ENCODE measurements at regions not wholly inside any gene's neighbourhood (a gene's known extent, or its start where the extent isn't known, plus 50 kb on each side); places are given as distances from the start of the nearest gene placed in this dataset.
"Not testable (repeated sequence)": the region's sequence is repeated elsewhere in the genome, so short reads cannot be mapped to it uniquely, and the experiment has no call there.

DNA sequence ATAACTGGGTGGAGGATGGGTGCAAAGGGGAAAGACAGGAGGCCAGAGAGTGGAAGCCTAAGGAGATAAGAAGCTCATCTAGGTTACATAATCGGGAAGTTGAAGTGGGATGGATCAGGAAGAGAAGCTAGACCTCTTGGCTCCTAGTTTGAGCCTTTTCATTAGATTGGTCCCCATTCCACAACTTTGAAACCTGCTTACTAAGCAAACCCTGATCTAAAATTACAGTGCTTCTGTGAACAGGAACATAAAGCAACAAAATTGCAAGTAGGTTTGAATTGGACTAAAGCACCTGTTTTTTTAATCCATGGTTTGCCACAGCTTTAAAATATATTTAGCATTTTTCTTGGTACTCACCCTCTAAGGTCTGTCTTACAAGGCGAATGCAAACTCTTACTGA is 80.4 kb upstream of the EED start:
- Histone ChIP-seq H3K4me1 (ENCODE audit: control insufficient read depth, insufficient read depth, low read length) (no peaks in the 10 kb centered on the region), H3K36me3 (ENCODE audit: control insufficient read depth, insufficient read depth, low read length) (no peaks in the 10 kb centered on the region), H3K9ac (ENCODE audit: low read depth, low read length) (no peak overlapping the region), H3K4me3 (ENCODE audit: low read depth, low read length) (no peak overlapping the region), H3K27me3 (ENCODE audit: control insufficient read depth, insufficient read depth, low read length) (no peaks in the 10 kb centered on the region), H3K9me3 (ENCODE audit: control insufficient read depth, insufficient read depth, low read length) (no peaks in the 10 kb centered on the region)

- not testable (repeated sequence) for H3K36me3 ChIP-seq (ENCODE audit: control insufficient read depth, insufficient read depth, low read length); H3K4me3 ChIP-seq (ENCODE audit: low read depth, low read length); H3K9me3 ChIP-seq (ENCODE audit: control insufficient read depth, insufficient read depth, low read length); H3K4me1 ChIP-seq (ENCODE audit: control insufficient read depth, insufficient read depth, low read length); H3K27me3 ChIP-seq (ENCODE audit: control insufficient read depth, insufficient read depth, low read length); H3K9ac ChIP-seq (ENCODE audit: low read depth, low read length)
Observed at GRCh38 chr11:86163221-86163876, 81.2 kb upstream of the EED start.

DNA sequence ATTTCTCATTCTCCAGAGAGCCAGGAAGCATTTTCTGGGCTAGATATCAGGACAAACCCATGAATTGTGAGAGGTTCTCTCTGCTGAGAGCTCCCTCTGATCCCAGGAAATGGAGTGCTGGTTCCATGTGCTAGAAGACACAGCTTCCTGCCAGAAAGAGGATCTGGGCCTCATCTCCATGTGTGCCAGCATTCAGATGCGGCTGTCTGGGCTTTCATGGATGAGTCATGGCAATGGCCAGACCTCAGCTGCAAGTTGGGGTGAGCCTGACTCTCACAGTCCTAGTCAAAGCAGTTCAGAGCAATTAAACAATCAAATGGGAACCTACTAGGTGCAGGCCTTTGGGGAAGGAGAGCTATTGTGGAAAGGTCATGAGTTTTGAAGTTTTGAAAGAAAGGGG is 82.3 kb upstream of the EED start:
- H3K9me3 ChIP-seq (ENCODE audit: control insufficient read depth, insufficient read depth, low read length), result no peaks in the 10 kb centered on the region
- no peaks in the 10 kb centered on the region for H3K36me3 ChIP-seq (ENCODE audit: control insufficient read depth, insufficient read depth, low read length)
- H3K4me1 ChIP-seq (ENCODE audit: control insufficient read depth, insufficient read depth, low read length), result no peaks in the 10 kb centered on the region
- no peaks in the 10 kb centered on the region for H3K27me3 ChIP-seq (ENCODE audit: control insufficient read depth, insufficient read depth, low read length)
- no peak overlapping the region for H3K4me3 ChIP-seq (ENCODE audit: low read depth, low read length)
- H3K9ac ChIP-seq (ENCODE audit: low read depth, low read length), result no peak overlapping the region

DNA sequence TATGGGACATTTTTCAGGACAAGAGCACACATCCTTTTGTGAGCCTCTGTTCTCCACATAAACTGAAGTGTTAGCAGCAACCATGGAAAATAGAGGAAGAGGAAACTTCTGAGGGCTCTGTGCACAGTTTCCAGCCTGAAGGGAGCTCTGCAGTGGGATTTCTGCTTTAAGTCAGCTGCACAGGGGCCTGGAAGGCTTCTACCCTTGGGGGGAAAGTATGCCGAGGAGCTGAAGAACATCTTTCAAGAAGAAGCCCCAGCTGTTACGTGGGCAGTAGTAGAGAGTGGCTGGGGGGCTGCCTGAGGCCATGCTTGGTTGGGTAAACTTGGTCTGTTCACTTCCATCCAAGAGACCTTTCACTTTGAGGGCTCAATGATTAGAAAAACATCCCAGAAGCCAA is 82.7 kb upstream of the EED start:
- Histone ChIP-seq H3K27me3 (ENCODE audit: control insufficient read depth, insufficient read depth, low read length) (no peaks in the 10 kb centered on the region), H3K4me1 (ENCODE audit: control insufficient read depth, insufficient read depth, low read length) (no peaks in the 10 kb centered on the region), H3K9me3 (ENCODE audit: control insufficient read depth, insufficient read depth, low read length) (no peaks in the 10 kb centered on the region), H3K36me3 (ENCODE audit: control insufficient read depth, insufficient read depth, low read length) (no peaks in the 10 kb centered on the region), H3K4me3 (ENCODE audit: low read depth, low read length) (no peak overlapping the region), H3K9ac (ENCODE audit: low read depth, low read length) (no peak overlapping the region)

- Histone ChIP-seq H3K9ac (ENCODE audit: low read depth, low read length) (no peak overlapping the region), H3K4me1 (ENCODE audit: control insufficient read depth, insufficient read depth, low read length) (no peaks in the 10 kb centered on the region)
Observed at GRCh38 chr11:86161336-86161735, 83.2 kb upstream of the EED start.

GRCh38 chr11:86160541-86161149 is 83.9 kb upstream of the EED start:
- no peak overlapping the region for H3K4me3 ChIP-seq (ENCODE audit: low read depth, low read length)
- H3K9ac ChIP-seq (ENCODE audit: low read depth, low read length), result no peak overlapping the region
- no peaks in the 10 kb centered on the region for H3K36me3 ChIP-seq (ENCODE audit: control insufficient read depth, insufficient read depth, low read length)
- no peaks in the 10 kb centered on the region for H3K4me1 ChIP-seq (ENCODE audit: control insufficient read depth, insufficient read depth, low read length)
- no peaks in the 10 kb centered on the region for H3K9me3 ChIP-seq (ENCODE audit: control insufficient read depth, insufficient read depth, low read length)
- no peaks in the 10 kb centered on the region for H3K27me3 ChIP-seq (ENCODE audit: control insufficient read depth, insufficient read depth, low read length)

More at GRCh38 chr11:86161336-86161735, 83.2 kb upstream of the EED start:
- no peaks in the 10 kb centered on the region for H3K9me3 ChIP-seq (ENCODE audit: control insufficient read depth, insufficient read depth, low read length)
- no peak overlapping the region for H3K4me3 ChIP-seq (ENCODE audit: low read depth, low read length)
- H3K27me3 ChIP-seq (ENCODE audit: control insufficient read depth, insufficient read depth, low read length), result no peaks in the 10 kb centered on the region
- no peaks in the 10 kb centered on the region for H3K36me3 ChIP-seq (ENCODE audit: control insufficient read depth, insufficient read depth, low read length)

DNA sequence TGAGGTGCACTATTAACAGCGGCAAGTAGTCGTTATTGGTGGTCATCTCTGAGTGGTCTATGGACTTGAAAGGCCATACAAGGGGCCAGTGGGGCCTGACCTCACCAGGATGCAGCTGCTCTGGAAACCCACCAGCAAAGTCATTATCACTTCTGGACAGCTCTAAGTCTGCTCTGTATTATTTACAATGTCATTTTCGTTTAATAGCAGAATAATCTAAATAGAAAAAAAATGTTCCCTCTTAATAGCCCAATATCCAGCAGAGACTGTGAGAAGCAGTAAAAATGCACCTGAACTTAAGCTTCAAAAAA is 85.0 kb upstream of the EED start:
- Histone ChIP-seq H3K4me1 (ENCODE audit: control insufficient read depth, insufficient read depth, low read length) (no peaks in the 10 kb centered on the region), H3K36me3 (ENCODE audit: control insufficient read depth, insufficient read depth, low read length) (no peaks in the 10 kb centered on the region), H3K9ac (ENCODE audit: low read depth, low read length) (no peak overlapping the region), H3K9me3 (ENCODE audit: control insufficient read depth, insufficient read depth, low read length) (no peaks in the 10 kb centered on the region), H3K4me3 (ENCODE audit: low read depth, low read length) (no peak overlapping the region), H3K27me3 (ENCODE audit: control insufficient read depth, insufficient read depth, low read length) (no peaks in the 10 kb centered on the region)

DNA sequence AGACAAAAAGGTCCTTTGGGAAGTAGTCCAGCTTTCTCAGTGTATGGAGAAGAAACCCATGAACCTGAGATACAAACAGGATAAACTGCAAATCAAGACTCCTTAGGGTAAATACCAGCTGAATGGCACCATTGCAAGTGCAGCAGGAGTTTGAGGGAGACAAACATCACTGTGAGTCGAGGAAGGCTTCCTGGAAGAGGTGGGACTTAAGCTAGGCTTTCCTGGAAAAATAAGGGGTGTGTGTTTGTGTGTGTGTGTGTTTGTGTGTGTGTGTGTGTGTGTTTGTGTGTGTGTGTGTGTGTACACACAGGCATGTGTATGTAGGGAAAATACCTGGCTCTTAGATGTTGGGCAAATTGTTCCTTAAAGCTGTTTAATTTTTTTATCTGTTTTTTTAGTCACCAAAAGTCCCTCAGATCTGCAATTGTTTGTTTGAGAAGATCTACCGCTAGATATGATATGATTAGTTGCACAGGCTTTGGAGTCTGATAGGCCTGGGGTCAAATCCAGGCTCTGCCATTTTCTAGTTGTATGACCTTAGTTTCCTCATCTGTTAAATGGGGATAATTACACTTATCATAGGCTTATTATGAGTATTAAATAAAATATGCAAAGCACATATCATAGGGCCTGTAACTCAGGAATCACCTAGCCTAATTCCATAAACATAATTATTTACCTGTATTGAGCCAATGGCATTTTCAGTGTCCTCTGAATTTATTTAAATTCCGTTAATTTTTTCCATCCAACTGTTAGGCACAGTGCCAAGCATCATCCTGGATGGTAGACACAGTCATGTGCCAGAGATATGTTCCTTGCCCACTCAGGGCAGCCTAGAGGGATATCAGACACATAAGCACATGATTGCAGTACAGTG is 85.6 kb upstream of the EED start:
- Histone ChIP-seq H3K9ac (ENCODE audit: low read depth, low read length) (no peak overlapping the region), H3K36me3 (ENCODE audit: control insufficient read depth, insufficient read depth, low read length) (no peaks in the 10 kb centered on the region), H3K4me3 (ENCODE audit: low read depth, low read length) (no peak overlapping the region), H3K27me3 (ENCODE audit: control insufficient read depth, insufficient read depth, low read length) (no peaks in the 10 kb centered on the region), H3K4me1 (ENCODE audit: control insufficient read depth, insufficient read depth, low read length) (no peaks in the 10 kb centered on the region), H3K9me3 (ENCODE audit: control insufficient read depth, insufficient read depth, low read length) (no peaks in the 10 kb centered on the region)

- H3K27me3 ChIP-seq (ENCODE audit: control insufficient read depth, insufficient read depth, low read length), result no peaks in the 10 kb centered on the region
- H3K4me1 ChIP-seq (ENCODE audit: control insufficient read depth, insufficient read depth, low read length), result no peaks in the 10 kb centered on the region
- no peak overlapping the region for H3K9ac ChIP-seq (ENCODE audit: low read depth, low read length)
- no peaks in the 10 kb centered on the region for H3K36me3 ChIP-seq (ENCODE audit: control insufficient read depth, insufficient read depth, low read length)
- no peaks in the 10 kb centered on the region for H3K9me3 ChIP-seq (ENCODE audit: control insufficient read depth, insufficient read depth, low read length)
- no peak overlapping the region for H3K4me3 ChIP-seq (ENCODE audit: low read depth, low read length)
Observed at GRCh38 chr11:86157797-86158378, 86.7 kb upstream of the EED start.

GRCh38 chr11:86156397-86156955 is 87.6 kb upstream of the PICALM start:
- H3K36me3 ChIP-seq (ENCODE audit: control insufficient read depth, insufficient read depth, low read length), result no peaks in the 10 kb centered on the region
- no peaks in the 10 kb centered on the region for H3K9me3 ChIP-seq (ENCODE audit: control insufficient read depth, insufficient read depth, low read length)
- H3K4me3 ChIP-seq (ENCODE audit: low read depth, low read length), result no peak overlapping the region
- no peak overlapping the region for H3K9ac ChIP-seq (ENCODE audit: low read depth, low read length)
- peaks cover 1% of the 10 kb centered on the region for H3K4me1 ChIP-seq (ENCODE audit: control insufficient read depth, insufficient read depth, low read length)
- H3K27me3 ChIP-seq (ENCODE audit: control insufficient read depth, insufficient read depth, low read length), result no peaks in the 10 kb centered on the region

DNA sequence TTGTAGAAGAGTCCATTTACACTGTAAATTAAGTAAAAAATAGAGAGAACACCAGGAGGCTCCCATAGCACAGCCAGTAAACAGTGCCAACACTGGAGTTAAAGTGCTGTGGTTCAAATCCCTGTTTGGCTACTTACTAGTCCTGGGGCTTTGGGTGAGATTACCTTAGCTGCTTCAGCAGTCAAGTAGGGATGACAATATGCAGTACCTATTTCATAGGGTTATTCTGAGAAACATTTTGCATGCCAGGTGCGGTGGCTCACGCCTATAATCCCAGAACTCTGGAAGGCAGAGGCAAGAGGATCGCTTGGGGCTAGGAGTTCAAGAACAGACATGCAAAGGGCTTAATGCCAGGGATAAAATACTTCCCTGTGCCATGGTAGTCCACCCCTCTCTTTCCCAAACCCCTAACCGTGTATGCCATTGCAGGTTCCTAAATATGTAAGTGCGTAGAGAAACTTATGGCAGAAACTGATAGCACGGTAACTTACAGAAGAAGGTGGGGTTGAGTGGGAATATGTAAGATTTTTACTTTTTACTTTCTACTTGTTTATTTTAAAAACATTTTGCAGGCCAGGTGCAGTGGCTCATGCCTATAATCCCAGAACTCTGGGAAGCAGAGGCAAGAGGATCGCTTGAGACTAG is 86.4 kb upstream of the PICALM start:
- no peaks in the 10 kb centered on the region for H3K9me3 ChIP-seq (ENCODE audit: control insufficient read depth, insufficient read depth, low read length)
- no peak overlapping the region for H3K9ac ChIP-seq (ENCODE audit: low read depth, low read length)
- H3K36me3 ChIP-seq (ENCODE audit: control insufficient read depth, insufficient read depth, low read length), result no peaks in the 10 kb centered on the region
- no peaks in the 10 kb centered on the region for H3K27me3 ChIP-seq (ENCODE audit: control insufficient read depth, insufficient read depth, low read length)
- no peak overlapping the region for H3K4me3 ChIP-seq (ENCODE audit: low read depth, low read length)
- peaks cover 2% of the 10 kb centered on the region for H3K4me1 ChIP-seq (ENCODE audit: control insufficient read depth, insufficient read depth, low read length)
